OCI-LY1 (cell line): ENCODE measurements at regions not wholly inside any gene's neighbourhood (a gene's known extent, or its start where the extent isn't known, plus 50 kb on each side); places are given as distances from the start of the nearest gene placed in this dataset.

Source experiments
- H2AFZ ChIP-seq: fragments of 200-600 bp; sonication (generic), shearing (Covaris generic); 2 replicates; pipeline ENCODE4 v1.6.0; 2014; ENCODE audit warnings: antibody characterized with exemption, mild to moderate bottlenecking, low read length
- H3F3A ChIP-seq: fragments of 200-600 bp; sonication (generic), shearing (Covaris generic); 2 replicates; pipeline ENCODE4 v1.6.0; 2014; ENCODE audit warnings: mild to moderate bottlenecking, antibody characterized with exemption, low read length, moderate library complexity; ENCODE audit not compliant: insufficient read depth
- H3K27ac ChIP-seq: fragments of 200-600 bp; sonication (generic); 2 replicates; pipeline ENCODE4 v1.5.1; 2014; ENCODE audit warnings: low read length, mixed run types, mild to moderate bottlenecking, low read depth; ENCODE audit not compliant: poor library complexity, severe bottlenecking
- H3K27me3 ChIP-seq: fragments of 200-600 bp; sonication (generic); 2 replicates; pipeline ENCODE4 v1.6.0; 2014; ENCODE audit warnings: antibody characterized with exemption, mild to moderate bottlenecking, low read length, moderate library complexity; ENCODE audit not compliant: insufficient read depth
- H3K36me3 ChIP-seq: fragments of 200-600 bp; sonication (generic); 2 replicates; pipeline ENCODE4 v1.6.1; 2014; ENCODE audit warnings: mild to moderate bottlenecking, antibody characterized with exemption, low read length, moderate library complexity, mixed read lengths; ENCODE audit not compliant: insufficient read depth
- H3K4me1 ChIP-seq: fragments of 200-600 bp; sonication (generic); 2 replicates; pipeline ENCODE4 v1.5.1; 2014; ENCODE audit warnings: mild to moderate bottlenecking, low read length, moderate library complexity; ENCODE audit not compliant: insufficient read depth, severe bottlenecking
- H3K4me2 ChIP-seq: fragments of 200-600 bp; sonication (generic), shearing (Covaris generic); 2 replicates; pipeline ENCODE4 v1.6.1; 2014; ENCODE audit warnings: low read length
- H3K4me3 ChIP-seq: fragments of 200-600 bp; sonication (generic); 2 replicates; pipeline ENCODE4 v1.5.1; 2014; ENCODE audit warnings: low read length, low read depth, mild to moderate bottlenecking, mixed read lengths; ENCODE audit not compliant: poor library complexity, severe bottlenecking
- H3K79me2 ChIP-seq: fragments of 200-600 bp; shearing (Covaris generic); 2 replicates; pipeline ENCODE4 v1.6.1; 2016; ENCODE audit warnings: mixed run types, low read length, mixed read lengths; ENCODE audit not compliant: insufficient read depth
- H3K9ac ChIP-seq: fragments of 200-600 bp; sonication (generic), shearing (Covaris generic); 2 replicates; pipeline ENCODE4 v1.6.1; 2014; ENCODE audit warnings: mild to moderate bottlenecking, low read length, mixed read lengths
- H3K9me2 ChIP-seq: fragments of 200-600 bp; sonication (generic), shearing (Covaris generic); 2 replicates; pipeline ENCODE4 v1.6.1; 2014; ENCODE audit warnings: low read depth, mild to moderate bottlenecking, low read length, mixed read lengths
- H3K9me3 ChIP-seq: fragments of 200-600 bp; shearing (Covaris generic); 2 replicates; pipeline ENCODE4 v1.6.1; 2014; ENCODE audit warnings: low read length, mixed read lengths
- H4K20me1 ChIP-seq: fragments of 200-600 bp; sonication (generic), shearing (Covaris generic); 2 replicates; pipeline ENCODE4 v1.6.0; 2016; ENCODE audit warnings: mild to moderate bottlenecking, low read length; ENCODE audit not compliant: insufficient read depth
- EZH2 ChIP-seq: fragments of 200-600 bp; sonication (generic), shearing (Covaris generic); IDR thresholded peaks from 2 replicates; pipeline ENCODE4 v1.8.0; 2017; ENCODE audit warnings: borderline replicate concordance, mixed run types, mild to moderate bottlenecking, antibody characterized with exemption, low read length, moderate library complexity, mixed read lengths
- TF ChIP-seq, protein P1 (sequence below): fragments of 200-600 bp; sonication (generic), shearing (Covaris generic); IDR thresholded peaks from 2 replicates; pipeline ENCODE4 v1.5.1; 2017; ENCODE audit warnings: mild to moderate bottlenecking, antibody characterized with exemption, low read length, moderate library complexity, mixed read lengths

DNA sequence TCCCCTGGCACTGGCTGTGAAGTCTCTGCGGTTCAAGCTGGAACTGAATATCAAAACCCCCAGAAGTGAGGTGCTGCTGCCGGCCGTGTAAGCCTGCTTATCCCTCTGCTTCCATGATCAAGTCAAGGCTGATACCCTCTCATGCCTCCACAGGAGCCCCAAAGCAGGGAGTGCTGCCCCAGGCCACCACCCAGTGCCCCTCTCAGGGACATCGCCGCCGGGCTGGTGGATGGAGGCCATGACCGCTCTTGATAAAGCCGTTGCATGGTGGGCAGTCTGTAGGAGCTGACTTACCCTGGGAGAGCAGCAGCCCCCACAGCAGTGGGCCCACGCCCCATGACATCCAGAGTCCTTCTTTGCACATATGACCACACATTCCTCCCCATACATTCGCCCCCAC, 162.0 kb upstream of the CST7 start:
- Histone ChIP-seq H2AFZ (no peak overlapping the region), H4K20me1 (no peaks in the 10 kb centered on the region), H3K9me2 (no peaks in the 10 kb centered on the region), H3K27ac (no peak overlapping the region), H3F3A (no peaks in the 10 kb centered on the region), H3K36me3 (no peaks in the 10 kb centered on the region), H3K4me3 (no peak overlapping the region), H3K9me3 (no peaks in the 10 kb centered on the region), H3K4me1 (no peaks in the 10 kb centered on the region), H3K27me3 (no peaks in the 10 kb centered on the region), H3K9ac (no peak overlapping the region), H3K4me2 (no peak overlapping the region), H3K79me2 (no peaks in the 10 kb centered on the region)
- TF ChIP-seq EZH2, result no peak
- TF ChIP-seq, protein P1, sequence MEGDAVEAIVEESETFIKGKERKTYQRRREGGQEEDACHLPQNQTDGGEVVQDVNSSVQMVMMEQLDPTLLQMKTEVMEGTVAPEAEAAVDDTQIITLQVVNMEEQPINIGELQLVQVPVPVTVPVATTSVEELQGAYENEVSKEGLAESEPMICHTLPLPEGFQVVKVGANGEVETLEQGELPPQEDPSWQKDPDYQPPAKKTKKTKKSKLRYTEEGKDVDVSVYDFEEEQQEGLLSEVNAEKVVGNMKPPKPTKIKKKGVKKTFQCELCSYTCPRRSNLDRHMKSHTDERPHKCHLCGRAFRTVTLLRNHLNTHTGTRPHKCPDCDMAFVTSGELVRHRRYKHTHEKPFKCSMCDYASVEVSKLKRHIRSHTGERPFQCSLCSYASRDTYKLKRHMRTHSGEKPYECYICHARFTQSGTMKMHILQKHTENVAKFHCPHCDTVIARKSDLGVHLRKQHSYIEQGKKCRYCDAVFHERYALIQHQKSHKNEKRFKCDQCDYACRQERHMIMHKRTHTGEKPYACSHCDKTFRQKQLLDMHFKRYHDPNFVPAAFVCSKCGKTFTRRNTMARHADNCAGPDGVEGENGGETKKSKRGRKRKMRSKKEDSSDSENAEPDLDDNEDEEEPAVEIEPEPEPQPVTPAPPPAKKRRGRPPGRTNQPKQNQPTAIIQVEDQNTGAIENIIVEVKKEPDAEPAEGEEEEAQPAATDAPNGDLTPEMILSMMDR, result no peak

DNA sequence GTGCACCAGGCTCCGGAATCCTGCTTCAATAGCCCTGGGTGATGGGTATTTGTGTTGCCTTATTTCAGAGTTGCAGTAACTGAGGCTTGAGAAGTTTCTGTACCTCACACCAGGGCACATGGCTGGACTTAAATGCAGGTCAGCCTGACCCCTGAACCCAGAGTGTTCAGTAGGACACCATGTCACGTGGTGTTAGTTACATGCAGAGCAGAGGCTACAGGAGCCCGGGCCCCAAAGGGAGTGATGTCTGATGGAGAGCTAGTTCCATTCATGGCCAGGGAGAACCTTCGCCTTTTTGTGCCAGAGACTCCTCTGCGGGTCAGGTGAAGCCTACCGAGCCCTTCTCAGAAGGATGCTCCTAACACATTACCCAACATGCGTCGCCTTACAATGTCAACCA, 161.4 kb upstream of the CST7 start:
- Histone ChIP-seq H3K4me2 (no peak overlapping the region), H3F3A (no peaks in the 10 kb centered on the region), H3K36me3 (no peaks in the 10 kb centered on the region), H4K20me1 (no peaks in the 10 kb centered on the region), H2AFZ (no peak overlapping the region), H3K27me3 (no peaks in the 10 kb centered on the region), H3K4me1 (no peaks in the 10 kb centered on the region), H3K27ac (no peak overlapping the region), H3K9me3 (no peaks in the 10 kb centered on the region), H3K79me2 (no peaks in the 10 kb centered on the region), H3K9ac (no peak overlapping the region), H3K9me2 (no peaks in the 10 kb centered on the region), H3K4me3 (no peak overlapping the region)
- TF ChIP-seq, protein P1, result no peak
- no peak for TF ChIP-seq EZH2

DNA sequence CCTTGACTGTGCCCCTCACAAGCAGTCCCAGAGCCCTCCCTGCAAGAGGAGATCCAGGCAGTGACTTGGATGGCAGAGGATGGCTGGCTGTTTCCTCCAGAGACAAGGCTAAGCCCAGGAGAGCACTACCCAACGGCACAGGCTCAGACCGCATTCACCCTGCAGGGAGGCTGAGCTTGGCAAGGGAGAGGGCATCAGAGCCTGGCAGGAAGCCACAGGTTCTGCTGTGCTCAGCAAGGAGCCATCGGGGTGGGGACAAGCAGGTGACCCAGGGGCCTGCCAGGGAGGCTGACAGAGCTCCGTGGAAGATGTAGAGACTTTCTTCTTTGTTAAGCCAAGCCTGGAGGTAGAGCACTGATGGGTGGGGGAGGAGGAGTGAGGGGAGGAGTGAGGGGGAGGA, 159.2 kb upstream of the CST7 start:
- H2AFZ ChIP-seq, result no peak overlapping the region

More for the DNA sequence above, 159.2 kb upstream of the CST7 start:
- H3F3A ChIP-seq, result no peaks in the 10 kb centered on the region
- H3K9ac ChIP-seq, result no peak overlapping the region
- no peaks in the 10 kb centered on the region for H3K9me2 ChIP-seq
- no peak overlapping the region for H3K4me2 ChIP-seq
- no peak for TF ChIP-seq EZH2
- TF ChIP-seq, protein P1, result no peak
- H3K4me1 ChIP-seq, result no peaks in the 10 kb centered on the region
- H3K27me3 ChIP-seq, result no peaks in the 10 kb centered on the region
- H3K36me3 ChIP-seq, result no peaks in the 10 kb centered on the region
- no peak overlapping the region for H3K27ac ChIP-seq
- H3K79me2 ChIP-seq, result no peaks in the 10 kb centered on the region
- H4K20me1 ChIP-seq, result no peaks in the 10 kb centered on the region
- H3K9me3 ChIP-seq, result no peaks in the 10 kb centered on the region
- no peak overlapping the region for H3K4me3 ChIP-seq
